PFSK-1 (cell line): ENCODE measurements at regions not wholly inside any gene's neighbourhood (a gene's known extent, or its start where the extent isn't known, plus 50 kb on each side); places are given as distances from the start of the nearest gene placed in this dataset.

Source experiments
- POLR2AphosphoS5 ChIP-seq: IDR thresholded peaks from 2 replicates; pipeline ENCODE4 v1.6.1; 2012; ENCODE audit warnings: low read depth, mild to moderate bottlenecking, control low read depth, low read length, moderate library complexity
- SIN3A ChIP-seq: IDR thresholded peaks from 2 replicates; pipeline ENCODE4 v1.6.1; 2012; ENCODE audit warnings: mild to moderate bottlenecking, low read length, moderate library complexity, borderline replicate concordance; ENCODE audit not compliant: insufficient read depth
- TF ChIP-seq, protein P1 (sequence below), 2 experiments: IDR thresholded peaks; 2 replicates each; pipeline versions ENCODE4 v1.6.1 to v1.8.0; 2011 to 2012; ENCODE audit warnings: low read depth in 2 of 2, low read length in 2 of 2, control low read depth in 1 of 2, inconsistent platforms in 1 of 2, mild to moderate bottlenecking in 1 of 2, moderate library complexity in 1 of 2; ENCODE audit not compliant: insufficient read depth in 1 of 2

GRCh38 chr5:111010783-111011182 is 60.7 kb upstream of the TSLP start:
- TF ChIP-seq, protein P1, sequence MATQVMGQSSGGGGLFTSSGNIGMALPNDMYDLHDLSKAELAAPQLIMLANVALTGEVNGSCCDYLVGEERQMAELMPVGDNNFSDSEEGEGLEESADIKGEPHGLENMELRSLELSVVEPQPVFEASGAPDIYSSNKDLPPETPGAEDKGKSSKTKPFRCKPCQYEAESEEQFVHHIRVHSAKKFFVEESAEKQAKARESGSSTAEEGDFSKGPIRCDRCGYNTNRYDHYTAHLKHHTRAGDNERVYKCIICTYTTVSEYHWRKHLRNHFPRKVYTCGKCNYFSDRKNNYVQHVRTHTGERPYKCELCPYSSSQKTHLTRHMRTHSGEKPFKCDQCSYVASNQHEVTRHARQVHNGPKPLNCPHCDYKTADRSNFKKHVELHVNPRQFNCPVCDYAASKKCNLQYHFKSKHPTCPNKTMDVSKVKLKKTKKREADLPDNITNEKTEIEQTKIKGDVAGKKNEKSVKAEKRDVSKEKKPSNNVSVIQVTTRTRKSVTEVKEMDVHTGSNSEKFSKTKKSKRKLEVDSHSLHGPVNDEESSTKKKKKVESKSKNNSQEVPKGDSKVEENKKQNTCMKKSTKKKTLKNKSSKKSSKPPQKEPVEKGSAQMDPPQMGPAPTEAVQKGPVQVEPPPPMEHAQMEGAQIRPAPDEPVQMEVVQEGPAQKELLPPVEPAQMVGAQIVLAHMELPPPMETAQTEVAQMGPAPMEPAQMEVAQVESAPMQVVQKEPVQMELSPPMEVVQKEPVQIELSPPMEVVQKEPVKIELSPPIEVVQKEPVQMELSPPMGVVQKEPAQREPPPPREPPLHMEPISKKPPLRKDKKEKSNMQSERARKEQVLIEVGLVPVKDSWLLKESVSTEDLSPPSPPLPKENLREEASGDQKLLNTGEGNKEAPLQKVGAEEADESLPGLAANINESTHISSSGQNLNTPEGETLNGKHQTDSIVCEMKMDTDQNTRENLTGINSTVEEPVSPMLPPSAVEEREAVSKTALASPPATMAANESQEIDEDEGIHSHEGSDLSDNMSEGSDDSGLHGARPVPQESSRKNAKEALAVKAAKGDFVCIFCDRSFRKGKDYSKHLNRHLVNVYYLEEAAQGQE (IDR thresholded peaks at IDR 0.05; ENCODE audit: insufficient read depth in 1 of 2, low read depth in 2 of 2, low read length in 2 of 2) = no peak
- no peak for TF ChIP-seq SIN3A
- no peak for TF ChIP-seq POLR2AphosphoS5
